SHP77 treated with DMSO at 0.1 percent for 48 hours (cell line): ENCODE measurements at regions not wholly inside any gene's neighbourhood (a gene's known extent, or its start where the extent isn't known, plus 50 kb on each side); places are given as distances from the start of the nearest gene placed in this dataset.
"Not testable (repeated sequence)": the region's sequence is repeated elsewhere in the genome, so short reads cannot be mapped to it uniquely, and the experiment has no call there.

Experiments used
- DNase-seq: peaks from one replicate; lab custom pipeline; 2025; lab: John Stamatoyannopoulos, UW

GRCh38 chr3:30439451-30440053 is 166.8 kb upstream of the TGFBR2 start:
- no peak for DNase-seq

- DNase-seq = no peak
Observed at GRCh38 chr3:30440147-30440604, 166.2 kb upstream of the TGFBR2 start.

DNA sequence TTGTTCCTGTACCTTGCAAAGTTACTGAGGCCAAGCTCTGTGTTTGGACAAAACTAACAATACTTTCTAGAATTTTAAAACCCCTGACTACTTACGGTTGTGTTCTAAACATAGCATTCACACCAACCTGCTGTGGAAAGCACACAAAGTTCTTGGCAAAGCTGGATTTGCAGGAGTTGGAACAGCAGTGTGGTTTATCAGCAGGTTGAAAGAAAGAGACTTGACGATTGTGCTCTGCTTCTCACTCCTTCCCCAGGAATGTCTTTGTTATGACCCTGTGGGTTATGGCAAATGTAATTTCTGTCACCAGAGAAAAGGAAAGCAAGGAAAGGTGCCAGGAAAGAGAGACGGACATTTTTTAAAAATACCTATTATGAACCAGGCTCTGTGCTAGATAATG is 165.5 kb upstream of the TGFBR2 start:
- no peak for DNase-seq

DNA sequence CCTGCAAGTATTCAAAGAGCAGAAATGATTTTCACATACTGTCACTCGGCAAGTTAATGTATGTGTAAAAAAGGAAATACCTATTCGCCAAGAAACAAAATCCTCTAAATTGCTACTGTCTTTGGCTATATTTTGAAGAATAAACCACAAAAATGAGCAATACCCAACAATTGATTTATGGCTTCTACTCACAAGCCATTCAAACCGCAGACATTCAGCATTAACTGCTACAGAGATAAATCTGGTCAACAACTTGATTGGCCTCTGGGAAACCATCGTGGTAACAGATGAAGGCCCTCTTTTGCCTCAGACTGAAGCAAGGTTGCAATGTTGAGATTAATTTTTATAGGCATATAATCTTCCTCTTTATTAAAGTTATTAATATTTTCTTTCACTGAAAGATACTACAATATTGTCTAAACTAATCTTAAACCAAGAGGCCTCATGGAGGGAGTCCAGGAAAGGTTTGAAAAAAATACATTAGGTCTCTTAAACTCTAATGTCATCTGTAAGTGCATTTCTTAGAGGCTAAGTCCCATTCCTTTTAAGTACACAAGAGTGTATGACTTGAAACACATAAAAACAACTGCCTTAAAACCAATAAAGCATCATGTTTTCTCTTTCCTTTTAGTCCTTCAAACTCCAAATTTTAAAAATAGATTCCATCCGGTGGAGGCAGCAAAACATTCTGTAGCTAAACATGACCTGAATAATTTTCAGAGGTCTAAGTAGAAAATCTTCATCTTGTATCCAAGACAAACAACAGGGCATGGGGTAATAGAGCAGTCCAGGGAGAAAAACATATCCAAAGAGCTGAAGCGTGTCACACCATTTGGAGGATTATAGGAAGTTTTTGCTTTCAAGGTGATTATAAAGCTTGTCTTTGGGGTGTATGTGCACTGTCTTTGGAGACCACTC is 162.4 kb upstream of the TGFBR2 start:
- DNase-seq = no peak

- no peak for DNase-seq
Observed at GRCh38 chr3:30448450-30449289, 157.7 kb upstream of the TGFBR2 start.

- DNase-seq = no peak
Observed at GRCh38 chr3:30449290-30449632, 157.1 kb upstream of the TGFBR2 start.

- no peak for DNase-seq
Observed at GRCh38 chr3:30452446-30452845, 154.0 kb upstream of the TGFBR2 start.

- peak; percentile 8 for DNase-seq
Observed at GRCh38 chr3:30453360-30454039, 152.9 kb upstream of the TGFBR2 start.

DNA sequence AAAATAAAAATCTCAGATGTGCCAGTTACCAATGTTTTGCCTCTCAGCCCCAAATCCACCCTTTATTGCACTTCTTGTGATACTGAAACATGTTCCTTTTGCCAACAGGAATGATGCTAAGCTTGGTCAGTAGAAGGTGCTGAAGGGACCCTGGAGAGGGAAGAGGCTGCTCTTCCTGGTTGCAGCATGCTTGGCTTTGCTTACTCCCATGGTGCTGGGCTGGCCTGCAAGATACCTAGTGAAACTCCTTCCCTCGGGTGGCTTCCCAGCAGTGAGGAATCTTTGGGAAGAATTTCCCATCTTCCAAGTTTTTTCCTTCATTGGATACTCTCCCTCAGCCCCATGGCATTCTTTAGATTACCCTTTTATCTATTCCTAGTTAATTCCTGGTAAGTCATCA is 151.8 kb upstream of the TGFBR2 start:
- DNase-seq = no peak

DNA sequence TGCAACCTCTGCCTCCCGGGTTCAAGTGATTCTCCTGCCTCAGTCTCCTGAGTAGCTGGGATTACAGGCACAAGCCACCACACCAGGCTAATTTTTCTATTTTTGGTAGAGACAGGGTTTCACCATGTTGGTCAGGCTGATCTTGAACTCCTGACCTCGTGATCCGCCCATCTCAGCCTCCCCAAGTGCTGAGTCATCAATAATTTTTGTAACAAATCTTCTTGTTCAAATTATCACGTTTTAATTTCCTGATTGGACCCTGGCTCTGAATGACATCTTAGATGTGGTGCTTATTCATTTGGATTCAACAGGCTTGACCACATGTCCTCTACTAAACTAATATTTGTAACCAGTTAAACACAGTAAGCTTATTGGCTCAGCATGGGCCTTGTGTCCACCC is 151.3 kb upstream of the TGFBR2 start:
- not testable (repeated sequence) for DNase-seq

- no peak for DNase-seq
Observed at GRCh38 chr3:30455840-30456239, 150.6 kb upstream of the TGFBR2 start.

- DNase-seq = no peak
Observed at GRCh38 chr3:30456264-30456663, 150.1 kb upstream of the TGFBR2 start.

GRCh38 chr3:30457081-30457480 is 149.3 kb upstream of the TGFBR2 start:
- no peak for DNase-seq

DNA sequence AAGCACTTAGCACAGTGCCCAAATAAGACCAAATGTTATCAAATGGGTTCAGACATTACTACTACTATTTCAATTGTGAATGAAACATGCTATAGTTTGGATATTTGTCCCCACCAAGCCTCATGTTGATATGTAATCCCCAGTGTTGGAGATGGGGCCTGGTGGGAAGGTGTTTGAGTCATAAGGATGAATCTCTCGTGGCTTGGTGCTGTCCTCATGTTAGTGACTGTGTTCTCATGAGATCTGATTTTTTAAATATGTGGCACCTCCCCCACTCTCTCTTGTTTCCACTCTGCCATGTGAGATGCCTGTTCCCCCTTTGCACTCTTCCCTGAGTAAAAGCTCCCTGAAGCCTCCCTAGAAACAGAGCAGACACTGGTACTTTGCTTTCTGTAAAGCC is 148.7 kb upstream of the TGFBR2 start:
- no peak for DNase-seq

DNA sequence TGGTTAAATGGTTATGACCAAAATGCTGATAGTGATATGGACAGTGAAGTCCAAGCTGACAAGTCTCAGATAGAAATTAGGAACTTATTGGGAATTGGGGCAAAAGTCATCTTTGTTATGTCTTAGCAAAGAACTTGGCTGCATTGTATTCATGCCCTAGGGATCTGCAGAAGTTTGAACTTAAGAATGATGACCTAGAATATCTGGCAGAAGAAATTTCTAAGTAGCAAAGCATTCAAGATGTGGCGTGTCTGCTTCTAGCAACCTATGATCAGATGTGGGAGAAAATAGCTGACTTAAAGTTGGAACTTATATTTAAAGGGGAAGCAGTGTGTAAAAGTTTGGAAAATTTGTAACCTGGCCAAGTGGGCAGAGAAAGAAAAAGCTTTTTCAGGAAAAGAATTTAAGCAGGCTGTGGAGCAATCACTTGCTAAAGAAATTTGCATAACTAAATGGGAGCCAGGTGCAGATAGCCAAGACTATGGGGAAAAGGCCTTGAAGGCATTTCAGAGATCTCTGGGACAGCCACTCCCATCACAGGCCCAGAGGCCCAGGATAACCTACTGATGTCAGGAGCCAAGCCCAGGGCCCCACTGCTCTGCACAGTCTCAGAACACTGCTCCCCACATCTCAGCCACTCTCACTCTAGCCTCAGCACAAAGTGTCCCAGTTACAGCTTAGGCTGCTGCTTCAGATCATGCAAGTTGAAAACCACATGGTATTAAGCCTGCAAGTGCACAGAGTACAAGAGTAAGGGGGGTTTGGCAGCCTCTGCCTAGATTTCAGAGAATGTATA is 147.8 kb upstream of the TGFBR2 start:
- DNase-seq = no peak

DNA sequence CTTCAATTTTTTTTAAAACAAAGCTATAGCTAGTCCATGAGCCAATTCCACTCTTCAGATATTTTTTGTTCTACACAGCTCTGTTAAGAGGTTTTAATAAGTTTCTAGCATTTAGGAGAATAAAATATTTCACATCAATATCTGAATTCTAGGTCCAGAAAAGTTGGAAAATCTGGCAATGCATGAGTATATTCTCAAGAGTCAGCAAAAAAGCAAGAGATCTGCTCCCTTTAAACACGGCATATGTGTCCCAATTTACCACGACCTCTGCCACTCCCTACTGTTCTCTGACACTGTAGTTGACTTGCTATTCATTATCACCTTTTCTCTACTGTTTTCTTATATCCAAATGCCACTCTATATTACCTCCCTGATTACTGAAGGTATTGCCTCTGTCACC is 145.1 kb upstream of the TGFBR2 start:
- no peak for DNase-seq

DNA sequence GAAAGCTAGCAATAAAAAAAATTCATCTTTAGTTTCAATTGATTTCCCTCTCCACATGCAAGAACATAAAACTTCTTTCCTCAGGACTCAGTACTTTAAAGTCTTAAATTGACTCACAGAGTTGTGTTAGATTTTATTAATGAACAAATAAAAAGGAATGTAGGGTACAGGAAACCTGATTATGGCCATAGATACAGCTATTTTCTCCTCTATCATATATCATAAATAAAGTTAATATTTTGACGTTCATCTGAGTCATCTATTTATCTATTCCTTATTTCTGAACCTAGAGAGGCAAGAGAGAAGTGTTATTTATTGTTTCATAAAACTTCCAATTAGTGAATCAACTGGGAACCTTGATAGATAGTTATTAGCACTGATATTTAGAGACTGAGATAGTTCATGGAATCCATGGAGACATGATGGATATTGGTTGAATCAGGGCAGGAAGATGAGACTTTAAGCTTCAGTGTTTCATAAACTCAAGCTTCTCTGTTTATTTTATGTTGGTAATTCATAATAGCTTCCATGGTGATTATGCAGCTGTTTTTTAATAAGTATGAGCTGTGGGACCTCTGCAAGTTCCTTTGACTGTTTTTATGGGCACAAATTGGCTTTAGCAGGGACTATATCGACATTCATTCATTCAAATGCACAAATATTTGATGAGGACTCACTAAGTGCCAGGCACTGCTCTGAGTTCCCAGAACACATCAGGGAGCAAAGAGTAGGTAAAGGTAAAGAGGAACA is 143.5 kb upstream of the TGFBR2 start:
- DNase-seq = no peak

DNA sequence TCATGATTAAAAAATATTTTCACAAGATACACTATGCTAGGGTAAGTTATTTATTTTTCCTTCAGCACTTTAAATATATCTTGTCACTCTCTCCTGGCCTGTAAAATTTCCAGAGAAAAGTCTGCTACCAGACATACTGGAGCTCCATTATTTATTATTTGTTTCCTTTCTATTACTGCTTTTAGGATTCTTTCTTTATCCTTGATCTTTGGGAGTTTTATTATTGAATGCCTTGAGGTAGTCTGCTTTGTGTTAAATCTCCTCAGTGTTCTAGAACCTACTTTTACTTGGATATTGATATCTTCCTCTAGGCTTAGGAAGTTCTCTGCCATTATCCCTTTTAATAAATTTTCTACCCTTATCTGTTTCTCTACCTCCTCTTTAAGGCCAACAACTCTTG is 142.0 kb upstream of the TGFBR2 start:
- DNase-seq = no peak

DNA sequence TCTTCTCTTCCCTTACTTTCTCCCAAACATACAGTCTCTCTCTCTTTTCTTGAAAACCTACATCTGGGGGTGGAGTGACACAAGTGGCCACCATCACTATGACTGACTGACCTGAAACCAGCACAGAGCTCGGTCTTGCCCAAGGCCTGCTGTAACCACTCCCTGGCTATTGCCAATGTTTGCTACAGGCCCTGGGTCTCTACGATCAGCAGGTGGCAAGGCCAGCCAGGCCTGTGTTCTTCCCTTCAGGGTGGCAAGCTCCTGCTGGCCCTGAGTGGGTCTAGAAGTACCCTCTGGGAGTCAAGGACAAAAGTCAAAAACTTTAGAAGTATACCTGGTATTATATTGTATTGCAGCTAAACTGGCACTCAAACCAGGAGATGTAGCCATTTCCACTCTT is 140.9 kb upstream of the TGFBR2 start:
- no peak for DNase-seq

GRCh38 chr3:30467596-30468238 is 138.7 kb upstream of the TGFBR2 start:
- DNase-seq = no peak
